ENCODE measurements at regions not wholly inside any gene's neighbourhood (a gene's known extent, or its start where the extent isn't known, plus 50 kb on each side); places are given as distances from the start of the nearest gene placed in this dataset.

GRCh38 chr3:157752956-157753786, 250.0 kb upstream of the VEPH1 start:
- no peak for ATAC-seq
- CTCF ChIA-PET, result interaction anchor here (1.2 kb wide), 1 partner anchor 584 kb away, joined by 3 read pairs; no protein-coding TSS in a partner anchor
- Mint-ChIP-seq H3K4me3 (no peak overlapping the region), H3K9me3 (ENCODE audit: low read depth) (no peaks in the 10 kb centered on the region), H3K4me1 (no peaks in the 10 kb centered on the region), H3K27ac (no peak overlapping the region), H3K36me3 (no peaks in the 10 kb centered on the region), H3K27me3 (no peaks in the 10 kb centered on the region)
- DNase-seq, result no peak

- no peak for DNase-seq
- Mint-ChIP-seq H3K9me3 (ENCODE audit: low read depth) (no peaks in the 10 kb centered on the region), H3K27me3 (no peaks in the 10 kb centered on the region), H3K36me3 (no peaks in the 10 kb centered on the region), H3K4me3 (no peak overlapping the region), H3K27ac (no peak overlapping the region), H3K4me1 (no peaks in the 10 kb centered on the region)
- no peak for ATAC-seq
- CTCF ChIA-PET, result no interaction called here
Observed at GRCh38 chr3:157752554-157752953, 249.3 kb upstream of the VEPH1 start.

GRCh38 chr3:157751386-157751785, 248.2 kb upstream of the VEPH1 start:
- no peak for DNase-seq
- CTCF ChIA-PET, result no interaction called here
- Mint-ChIP-seq H3K27ac (no peak overlapping the region), H3K9me3 (ENCODE audit: low read depth) (no peaks in the 10 kb centered on the region), H3K27me3 (no peaks in the 10 kb centered on the region), H3K36me3 (no peaks in the 10 kb centered on the region), H3K4me3 (no peak overlapping the region), H3K4me1 (no peaks in the 10 kb centered on the region)
- ATAC-seq, result no peak

GRCh38 chr3:157746391-157746790, 243.2 kb upstream of the VEPH1 start:
- Mint-ChIP-seq H3K4me1 (no peaks in the 10 kb centered on the region), H3K27ac (no peak overlapping the region), H3K36me3 (no peaks in the 10 kb centered on the region), H3K27me3 (no peaks in the 10 kb centered on the region), H3K9me3 (ENCODE audit: low read depth) (peaks cover 3% of the 10 kb centered on the region), H3K4me3 (no peak overlapping the region)
- CTCF ChIA-PET, result interaction anchor here (1.1 kb wide), 1 partner anchor 13 kb away, joined by 3 read pairs; no protein-coding TSS in a partner anchor
- ATAC-seq (no peak), DNase-seq (no peak)

GRCh38 chr3:157741607-157742006, 238.4 kb upstream of the VEPH1 start:
- Mint-ChIP-seq H3K27ac (no peak overlapping the region), H3K36me3 (no peaks in the 10 kb centered on the region)
- CTCF ChIA-PET, result no interaction called here

GRCh38 chr3:157738441-157738840, 235.2 kb upstream of the VEPH1 start:
- Mint-ChIP-seq H3K36me3 (no peaks in the 10 kb centered on the region), H3K4me3 (no peak overlapping the region), H3K4me1 (no peaks in the 10 kb centered on the region), H3K9me3 (ENCODE audit: low read depth) (peaks cover 6% of the 10 kb centered on the region), H3K27me3 (no peaks in the 10 kb centered on the region), H3K27ac (no peak overlapping the region)
- ATAC-seq (no peak), DNase-seq (no peak)
- CTCF ChIA-PET, result no interaction called here

More at GRCh38 chr3:157741607-157742006, 238.4 kb upstream of the VEPH1 start:
- Mint-ChIP-seq H3K27me3 (no peaks in the 10 kb centered on the region), H3K4me1 (no peaks in the 10 kb centered on the region), H3K9me3 (ENCODE audit: low read depth) (peaks cover 3% of the 10 kb centered on the region), H3K4me3 (no peak overlapping the region)
- ATAC-seq, result no peak
- DNase-seq, result no peak

- H3K9me3 Mint-ChIP-seq (ENCODE audit: low read depth), result no peaks in the 10 kb centered on the region
- DNase-seq, result no peak
- H3K27ac Mint-ChIP-seq, result no peak overlapping the region
- CTCF ChIA-PET, result no interaction called here
- no peaks in the 10 kb centered on the region for H3K4me1 Mint-ChIP-seq
- H3K4me3 Mint-ChIP-seq, result no peak overlapping the region
- H3K36me3 Mint-ChIP-seq, result no peaks in the 10 kb centered on the region
- ATAC-seq, result no peak
- H3K27me3 Mint-ChIP-seq, result no peaks in the 10 kb centered on the region
Observed at GRCh38 chr3:157718800-157719199, 215.6 kb upstream of the VEPH1 start.

GRCh38 chr3:157713101-157713500, 209.9 kb upstream of the VEPH1 start:
- DNase-seq, result no peak
- H3K36me3 Mint-ChIP-seq, result no peaks in the 10 kb centered on the region
- CTCF ChIA-PET, result no interaction called here
- H3K9me3 Mint-ChIP-seq (ENCODE audit: low read depth), result no peaks in the 10 kb centered on the region
- no peak for ATAC-seq
- no peak overlapping the region for H3K27ac Mint-ChIP-seq
- H3K27me3 Mint-ChIP-seq, result no peaks in the 10 kb centered on the region
- H3K4me1 Mint-ChIP-seq, result no peaks in the 10 kb centered on the region
- no peak overlapping the region for H3K4me3 Mint-ChIP-seq

GRCh38 chr3:157705258-157705657, 202.0 kb upstream of the VEPH1 start:
- CTCF ChIA-PET, result no interaction called here
- no peak for ATAC-seq

GRCh38 chr3:157700405-157700804, 197.2 kb upstream of the VEPH1 start:
- no peaks in the 10 kb centered on the region for H3K27me3 Mint-ChIP-seq
- H3K4me1 Mint-ChIP-seq, result no peaks in the 10 kb centered on the region
- DNase-seq (no peak), ATAC-seq (no peak)
- H3K36me3 Mint-ChIP-seq, result no peaks in the 10 kb centered on the region
- H3K4me3 Mint-ChIP-seq, result no peak overlapping the region
- H3K9me3 Mint-ChIP-seq (ENCODE audit: low read depth), result no peaks in the 10 kb centered on the region
- H3K27ac Mint-ChIP-seq, result no peak overlapping the region
- CTCF ChIA-PET, result no interaction called here

More at GRCh38 chr3:157705258-157705657, 202.0 kb upstream of the VEPH1 start:
- no peaks in the 10 kb centered on the region for H3K9me3 Mint-ChIP-seq (ENCODE audit: low read depth)
- H3K4me1 Mint-ChIP-seq, result no peaks in the 10 kb centered on the region
- DNase-seq, result no peak
- no peak overlapping the region for H3K4me3 Mint-ChIP-seq
- no peaks in the 10 kb centered on the region for H3K36me3 Mint-ChIP-seq
- no peak overlapping the region for H3K27ac Mint-ChIP-seq
- H3K27me3 Mint-ChIP-seq, result no peaks in the 10 kb centered on the region

GRCh38 chr3:157695586-157695985, 192.4 kb upstream of the VEPH1 start:
- Mint-ChIP-seq H3K4me1 (no peaks in the 10 kb centered on the region), H3K27me3 (no peaks in the 10 kb centered on the region), H3K9me3 (ENCODE audit: low read depth) (no peaks in the 10 kb centered on the region), H3K36me3 (no peaks in the 10 kb centered on the region), H3K4me3 (no peak overlapping the region), H3K27ac (no peak overlapping the region)
- DNase-seq (no peak), ATAC-seq (no peak)
- CTCF ChIA-PET, result no interaction called here

- CTCF ChIA-PET, result no interaction called here
- Mint-ChIP-seq H3K9me3 (ENCODE audit: low read depth) (no peaks in the 10 kb centered on the region), H3K4me1 (no peaks in the 10 kb centered on the region), H3K27me3 (no peaks in the 10 kb centered on the region), H3K27ac (no peak overlapping the region), H3K36me3 (no peaks in the 10 kb centered on the region), H3K4me3 (no peak overlapping the region)
- no peak for ATAC-seq
- no peak for DNase-seq
Observed at GRCh38 chr3:157695103-157695502, 191.9 kb upstream of the VEPH1 start.

GRCh38 chr3:157693762-157694161, 190.5 kb upstream of the VEPH1 start:
- no peak for DNase-seq
- Mint-ChIP-seq H3K9me3 (ENCODE audit: low read depth) (no peaks in the 10 kb centered on the region), H3K36me3 (no peaks in the 10 kb centered on the region), H3K4me3 (no peak overlapping the region), H3K4me1 (no peaks in the 10 kb centered on the region), H3K27me3 (no peaks in the 10 kb centered on the region), H3K27ac (no peak overlapping the region)
- CTCF ChIA-PET, result no interaction called here
- no peak for ATAC-seq

- no peak overlapping the region for H3K4me3 Mint-ChIP-seq
- ATAC-seq (no peak), DNase-seq (no peak)
- no peaks in the 10 kb centered on the region for H3K36me3 Mint-ChIP-seq
- H3K27me3 Mint-ChIP-seq, result no peaks in the 10 kb centered on the region
- CTCF ChIA-PET, result no interaction called here
- no peaks in the 10 kb centered on the region for H3K9me3 Mint-ChIP-seq (ENCODE audit: low read depth)
- H3K27ac Mint-ChIP-seq, result no peak overlapping the region
- no peaks in the 10 kb centered on the region for H3K4me1 Mint-ChIP-seq
Observed at GRCh38 chr3:157692468-157692867, 189.3 kb upstream of the VEPH1 start.

All from activated CD8-positive, alpha-beta memory T cell treated with anti-CD3 and anti-CD28 coated beads, Interleukin-2, amount 10 ng/mL, durations not matched to agents 7 days and 5 days (primary cell).